BJ (cell line): ENCODE measurements at regions not wholly inside any gene's neighbourhood (a gene's known extent, or its start where the extent isn't known, plus 50 kb on each side); places are given as distances from the start of the nearest gene placed in this dataset.

Source experiments
- CTCF ChIA-PET: fragments of 350-600 bp; formaldehyde crosslinking; extraction: SDS; loops from one replicate; lab custom pipeline; 2021; ENCODE audit warnings: antibody characterized with exemption, inconsistent platforms; lab: Yijun Ruan, JAX
- POLR2A ChIA-PET: fragments of 300-600 bp; sonication (Branson Sonifier 250); formaldehyde crosslinking; extraction: SDS; loops from one replicate; lab custom pipeline; 2021; ENCODE audit warnings: antibody characterized with exemption; lab: Charles Lee
- DNase-seq: peaks from one replicate; pipeline ENCODE4 v3.0.0-alpha.2; 2011; ENCODE audit warnings: low read depth
- H3K27me3 ChIP-seq: 2 replicates; pipeline ENCODE4 v1.6.0; 2011; ENCODE audit warnings: low read length; ENCODE audit not compliant: control insufficient read depth, insufficient read depth
- H3K36me3 ChIP-seq: 2 replicates; pipeline ENCODE4 v1.5.1; 2011; ENCODE audit warnings: low read length; ENCODE audit not compliant: control insufficient read depth, insufficient read depth
- H3K4me3 ChIP-seq: 2 replicates; pipeline ENCODE4 v1.5.1; 2011; ENCODE audit warnings: low read depth, mild to moderate bottlenecking, control low read depth, low read length
- TF ChIP-seq, protein P1 (sequence below): IDR thresholded peaks from 2 replicates; pipeline ENCODE4 v1.5.1; 2011; ENCODE audit warnings: low read depth, mild to moderate bottlenecking, control low read depth, inconsistent platforms, low read length, moderate library complexity; ENCODE audit not compliant: insufficient read depth

DNA sequence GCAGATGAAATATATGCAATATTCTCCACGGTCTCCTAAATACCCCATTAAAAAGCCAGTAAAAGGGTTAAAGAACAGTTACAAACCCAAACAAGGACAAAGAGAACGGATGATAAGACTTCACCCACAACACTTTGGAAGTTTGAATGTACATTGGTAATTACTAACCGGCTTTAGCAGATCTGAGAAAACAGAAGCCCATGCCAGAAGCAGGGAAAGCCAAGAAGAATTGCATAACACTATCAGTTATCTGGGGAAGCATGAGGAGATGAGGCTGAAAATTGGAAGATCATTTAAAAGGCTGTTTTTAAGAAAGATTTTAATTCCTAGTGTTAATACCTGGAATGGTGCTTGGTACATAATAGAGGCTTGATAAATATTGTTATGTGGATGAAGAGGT lies 55.6 kb upstream of the MYBPC1 start:
- no peak overlapping the region for H3K4me3 ChIP-seq
- POLR2A ChIA-PET, result no interaction called here
- no peaks in the 10 kb centered on the region for H3K36me3 ChIP-seq
- DNase-seq, result no peak
- CTCF ChIA-PET, result interaction anchor here (0.7 kb wide), 1 partner anchor 1343 kb away, joined by 3 read pairs; no protein-coding TSS in a partner anchor
- TF ChIP-seq, protein P1, sequence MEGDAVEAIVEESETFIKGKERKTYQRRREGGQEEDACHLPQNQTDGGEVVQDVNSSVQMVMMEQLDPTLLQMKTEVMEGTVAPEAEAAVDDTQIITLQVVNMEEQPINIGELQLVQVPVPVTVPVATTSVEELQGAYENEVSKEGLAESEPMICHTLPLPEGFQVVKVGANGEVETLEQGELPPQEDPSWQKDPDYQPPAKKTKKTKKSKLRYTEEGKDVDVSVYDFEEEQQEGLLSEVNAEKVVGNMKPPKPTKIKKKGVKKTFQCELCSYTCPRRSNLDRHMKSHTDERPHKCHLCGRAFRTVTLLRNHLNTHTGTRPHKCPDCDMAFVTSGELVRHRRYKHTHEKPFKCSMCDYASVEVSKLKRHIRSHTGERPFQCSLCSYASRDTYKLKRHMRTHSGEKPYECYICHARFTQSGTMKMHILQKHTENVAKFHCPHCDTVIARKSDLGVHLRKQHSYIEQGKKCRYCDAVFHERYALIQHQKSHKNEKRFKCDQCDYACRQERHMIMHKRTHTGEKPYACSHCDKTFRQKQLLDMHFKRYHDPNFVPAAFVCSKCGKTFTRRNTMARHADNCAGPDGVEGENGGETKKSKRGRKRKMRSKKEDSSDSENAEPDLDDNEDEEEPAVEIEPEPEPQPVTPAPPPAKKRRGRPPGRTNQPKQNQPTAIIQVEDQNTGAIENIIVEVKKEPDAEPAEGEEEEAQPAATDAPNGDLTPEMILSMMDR, result no peak
- H3K27me3 ChIP-seq, result no peaks in the 10 kb centered on the region
